SJSA1 (cell line): ENCODE measurements at regions not wholly inside any gene's neighbourhood (a gene's known extent, or its start where the extent isn't known, plus 50 kb on each side); places are given as distances from the start of the nearest gene placed in this dataset.

ENCODE experiments used
- DNase-seq, 2 experiments: peaks; one replicate each; pipeline ENCODE4 v3.0.0-alpha.2; 2015 to 2020; ENCODE audit warnings: low spot score in 2 of 2, low read depth in 1 of 2
- H3K27ac ChIP-seq: fragments of 250-450 bp; sonication (Bioruptor Pico); 2 replicates; pipeline ENCODE4 v1.5.1; 2020; ENCODE audit warnings: mild to moderate bottlenecking, moderate library complexity
- H3K27me3 ChIP-seq: fragments of 250-450 bp; sonication (Bioruptor Pico); replicated peaks from 2 replicates; pipeline ENCODE4 v1.5.1; 2020; ENCODE audit warnings: mild to moderate bottlenecking, moderate library complexity
- H3K36me3 ChIP-seq: fragments of 250-450 bp; sonication (Bioruptor Pico); 2 replicates; pipeline ENCODE4 v1.5.1; 2020; ENCODE audit warnings: mild to moderate bottlenecking
- H3K4me1 ChIP-seq: fragments of 250-450 bp; sonication (Bioruptor Pico); replicated peaks from 2 replicates; pipeline ENCODE4 v1.6.1; 2021; ENCODE audit warnings: mild to moderate bottlenecking
- H3K4me3 ChIP-seq: fragments of 250-450 bp; sonication (Bioruptor Pico); 2 replicates; pipeline ENCODE4 v1.5.1; 2020; ENCODE audit warnings: mild to moderate bottlenecking
- H3K9me3 ChIP-seq: fragments of 250-450 bp; sonication (Bioruptor Pico); replicated peaks from 2 replicates; pipeline ENCODE4 v1.5.1; 2020; ENCODE audit warnings: mild to moderate bottlenecking

DNA sequence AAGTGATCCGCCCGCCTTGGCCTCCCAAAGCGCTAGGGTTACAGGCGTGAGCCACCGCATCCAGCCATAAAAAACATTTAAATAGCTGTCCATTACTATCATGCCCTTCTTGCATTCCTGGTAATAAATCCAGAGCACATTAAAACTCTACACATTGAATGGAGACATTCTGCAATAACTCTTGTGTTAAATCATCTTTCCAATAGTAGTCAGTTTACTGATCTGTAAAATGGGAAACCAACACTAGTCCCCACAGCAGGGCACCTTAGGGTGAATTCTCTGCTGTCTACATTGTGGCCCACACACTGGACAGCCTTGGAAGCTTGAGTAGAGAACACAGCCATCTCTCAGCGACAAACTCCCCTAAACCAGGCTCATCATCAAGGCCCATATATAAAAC lies 85.5 kb upstream of the NUDT4 start:
- Histone ChIP-seq H3K36me3 (no peaks in the 10 kb centered on the region), H3K27ac (no peak overlapping the region), H3K4me3 (no peak overlapping the region), H3K4me1 (no peaks in the 10 kb centered on the region), H3K9me3 (no peaks in the 10 kb centered on the region), H3K27me3 (no peaks in the 10 kb centered on the region)
- DNase-seq, result no peak

DNA sequence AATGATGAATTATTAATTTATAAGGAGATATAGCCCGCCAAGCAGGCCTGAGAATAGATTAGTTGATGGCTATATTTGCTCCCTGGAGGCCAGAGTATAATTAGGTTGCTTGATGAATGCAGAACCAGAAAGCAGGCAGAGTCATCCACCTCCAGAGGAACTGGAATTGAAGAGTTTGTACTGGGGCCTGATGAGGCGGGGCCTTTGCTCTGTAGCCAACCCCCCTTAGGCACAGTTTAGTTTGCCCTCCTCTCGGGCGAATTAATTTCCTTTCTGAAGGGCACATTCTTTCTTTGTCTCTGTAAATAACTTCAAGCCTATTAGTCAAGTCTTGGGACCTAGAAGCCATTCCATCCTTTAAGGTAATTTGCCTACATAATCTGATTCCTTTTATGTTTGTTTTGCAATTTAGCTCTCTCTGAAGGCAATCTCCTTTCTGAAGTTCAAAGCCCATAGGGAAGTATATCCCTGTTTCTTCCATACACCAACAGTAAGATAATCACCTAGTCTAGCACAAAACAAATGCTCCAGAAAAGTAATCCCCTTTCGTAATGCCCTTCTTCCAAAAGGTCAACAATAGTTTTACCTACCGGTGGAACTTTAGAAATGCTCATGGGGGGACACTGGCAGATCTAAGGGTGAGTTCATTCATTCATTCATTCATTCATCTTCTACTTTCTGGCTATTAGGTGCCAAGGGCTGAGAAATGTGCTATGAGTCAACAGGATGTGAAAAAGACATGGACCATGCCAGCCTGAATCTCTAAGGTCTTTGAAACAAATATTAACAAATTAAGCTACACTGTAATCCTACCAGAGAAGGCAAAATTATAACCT lies 84.8 kb upstream of the NUDT4 start:
- DNase-seq, result no peak
- H3K36me3 ChIP-seq, result no peaks in the 10 kb centered on the region
- no peaks in the 10 kb centered on the region for H3K4me1 ChIP-seq
- no peak overlapping the region for H3K27ac ChIP-seq
- H3K27me3 ChIP-seq, result no peaks in the 10 kb centered on the region
- H3K9me3 ChIP-seq, result no peaks in the 10 kb centered on the region
- no peak overlapping the region for H3K4me3 ChIP-seq

GRCh38 chr12:93297032-93297431 lies 80.7 kb upstream of the NUDT4 start:
- Histone ChIP-seq H3K36me3 (no peaks in the 10 kb centered on the region), H3K27ac (no peak overlapping the region)
- no peak for DNase-seq

DNA sequence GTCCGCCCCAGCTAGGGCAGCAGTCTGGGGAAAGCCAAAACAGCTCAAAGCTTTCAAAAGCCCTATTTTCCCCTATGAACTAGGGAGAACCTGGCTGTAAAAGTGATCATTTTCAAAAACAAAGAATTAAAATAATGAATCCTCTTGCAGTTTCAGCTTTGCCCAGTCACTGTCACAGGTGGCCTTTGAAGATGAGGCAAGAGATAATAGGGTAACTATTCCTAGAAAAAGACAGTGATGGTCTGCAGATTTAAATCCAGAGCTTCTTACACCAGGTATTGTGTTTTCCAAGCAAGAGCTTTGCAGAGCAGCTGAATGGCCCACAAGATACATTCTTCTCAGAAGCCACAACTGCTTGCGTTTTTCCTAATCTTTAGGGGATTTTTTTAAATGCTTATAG lies 80.2 kb upstream of the NUDT4 start:
- H3K9me3 ChIP-seq, result no peaks in the 10 kb centered on the region
- H3K4me1 ChIP-seq, result no peaks in the 10 kb centered on the region
- no peaks in the 10 kb centered on the region for H3K36me3 ChIP-seq
- DNase-seq, result no peak
- no peak overlapping the region for H3K27ac ChIP-seq
- no peaks in the 10 kb centered on the region for H3K27me3 ChIP-seq
- no peak overlapping the region for H3K4me3 ChIP-seq

More at GRCh38 chr12:93297032-93297431, 80.7 kb upstream of the NUDT4 start:
- Histone ChIP-seq H3K4me3 (no peak overlapping the region), H3K27me3 (no peaks in the 10 kb centered on the region), H3K9me3 (no peaks in the 10 kb centered on the region), H3K4me1 (no peaks in the 10 kb centered on the region)

GRCh38 chr12:93299262-93299846 lies 78.4 kb upstream of the NUDT4 start:
- H3K27me3 ChIP-seq, result no peaks in the 10 kb centered on the region
- H3K4me3 ChIP-seq, result no peak overlapping the region
- DNase-seq, result no peak
- H3K4me1 ChIP-seq, result no peaks in the 10 kb centered on the region
- H3K9me3 ChIP-seq, result no peaks in the 10 kb centered on the region
- no peak overlapping the region for H3K27ac ChIP-seq
- no peaks in the 10 kb centered on the region for H3K36me3 ChIP-seq

GRCh38 chr12:93300611-93301021 lies 77.1 kb upstream of the NUDT4 start:
- H3K36me3 ChIP-seq, result no peaks in the 10 kb centered on the region
- H3K4me1 ChIP-seq, result no peaks in the 10 kb centered on the region
- H3K27me3 ChIP-seq, result no peaks in the 10 kb centered on the region
- no peak for DNase-seq
- H3K9me3 ChIP-seq, result no peaks in the 10 kb centered on the region
- no peak overlapping the region for H3K4me3 ChIP-seq
- no peak overlapping the region for H3K27ac ChIP-seq

- no peak for DNase-seq
These were observed 75.1 kb upstream of the NUDT4 start for GRCh38 chr12:93302331-93303229.

DNA sequence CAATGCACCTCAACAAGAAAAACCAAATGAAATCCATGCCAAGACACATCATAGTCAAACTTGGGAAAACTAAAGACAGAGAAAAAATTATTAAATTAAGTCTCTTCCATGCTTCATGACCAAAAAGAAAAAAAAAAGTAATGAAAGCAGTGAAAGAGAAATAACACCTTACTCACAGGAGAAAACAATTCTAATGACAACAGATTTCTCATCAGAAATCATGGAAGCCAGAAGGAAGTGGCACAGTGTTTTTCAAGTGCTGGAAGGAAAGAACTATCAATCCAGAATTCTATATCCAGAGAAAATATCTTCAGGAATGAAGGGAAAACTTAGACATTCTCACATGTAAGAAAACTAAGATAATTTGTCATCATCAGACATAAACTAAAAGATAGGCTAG lies 71.1 kb upstream of the NUDT4 start:
- DNase-seq, result no peak
- peaks cover 1% of the 10 kb centered on the region; the same call in 1 of the 2 replicates for H3K4me1 ChIP-seq
- H3K36me3 ChIP-seq, result no peaks in the 10 kb centered on the region
- H3K9me3 ChIP-seq, result no peaks in the 10 kb centered on the region
- H3K4me3 ChIP-seq, result no peak overlapping the region
- no peak overlapping the region for H3K27ac ChIP-seq
- H3K27me3 ChIP-seq, result no peaks in the 10 kb centered on the region

More at GRCh38 chr12:93302331-93303229, 75.1 kb upstream of the NUDT4 start:
- Histone ChIP-seq H3K4me3 (no peak overlapping the region), H3K4me1 (no peaks in the 10 kb centered on the region), H3K27me3 (no peaks in the 10 kb centered on the region), H3K27ac (no peak overlapping the region), H3K9me3 (no peaks in the 10 kb centered on the region), H3K36me3 (no peaks in the 10 kb centered on the region)

DNA sequence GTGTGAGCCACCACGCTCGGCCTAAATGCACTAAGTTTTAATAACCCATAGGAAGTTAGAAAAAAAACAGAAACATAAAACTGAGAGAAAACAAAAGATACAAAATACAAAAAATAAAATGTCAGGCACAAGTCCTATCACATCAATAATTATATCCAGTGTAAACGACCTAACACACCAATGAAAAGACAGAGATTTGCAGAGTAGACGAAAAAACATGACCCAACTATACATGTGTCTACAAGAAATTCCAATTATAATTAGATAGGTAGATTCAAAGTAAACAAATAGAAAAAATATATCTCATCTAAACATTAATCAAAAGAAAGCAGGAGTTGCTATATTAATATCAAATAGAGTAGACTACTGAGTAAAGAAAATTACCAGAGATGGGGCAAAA lies 69.4 kb upstream of the NUDT4 start:
- Histone ChIP-seq H3K9me3 (no peaks in the 10 kb centered on the region), H3K27ac (no peak overlapping the region), H3K27me3 (no peaks in the 10 kb centered on the region), H3K4me3 (no peak overlapping the region), H3K4me1 (peaks cover 7% of the 10 kb centered on the region; the same call in 1 of the 2 replicates), H3K36me3 (no peaks in the 10 kb centered on the region)
- no peak for DNase-seq

DNA sequence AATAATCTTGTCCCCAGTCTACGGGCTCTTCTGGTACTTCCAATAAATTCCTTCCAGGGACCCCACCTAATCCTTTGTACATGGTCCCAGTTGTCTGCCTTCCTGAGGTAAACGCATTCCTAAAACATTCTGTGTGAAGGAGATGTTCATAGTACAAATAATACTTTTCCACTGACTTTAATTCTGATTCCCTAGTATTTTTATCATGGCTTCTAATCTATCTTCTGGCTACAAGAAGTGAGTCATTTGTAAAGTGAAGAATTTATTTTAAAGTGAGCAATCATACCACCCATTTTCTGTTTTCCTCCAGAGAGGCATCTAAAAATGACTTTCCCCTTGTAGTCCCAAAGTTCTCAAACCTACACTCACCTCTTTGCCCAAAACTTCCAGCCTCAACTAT lies 65.9 kb upstream of the NUDT4 start:
- H3K27ac ChIP-seq, result no peak overlapping the region
- H3K27me3 ChIP-seq, result no peaks in the 10 kb centered on the region
- H3K4me3 ChIP-seq, result no peak overlapping the region
- H3K36me3 ChIP-seq, result no peaks in the 10 kb centered on the region
- H3K4me1 ChIP-seq, result peaks cover 7% of the 10 kb centered on the region; the same call in 1 of the 2 replicates
- DNase-seq, result no peak
- H3K9me3 ChIP-seq, result no peaks in the 10 kb centered on the region; the same call in 1 of the 2 replicates

- Histone ChIP-seq H3K27ac (no peak overlapping the region), H3K4me3 (no peak overlapping the region), H3K36me3 (no peaks in the 10 kb centered on the region), H3K4me1 (peaks cover 7% of the 10 kb centered on the region; the same call in 1 of the 2 replicates), H3K9me3 (no peaks in the 10 kb centered on the region; the same call in 1 of the 2 replicates), H3K27me3 (no peaks in the 10 kb centered on the region)
- no peak for DNase-seq
These were observed 63.6 kb upstream of the NUDT4 start for GRCh38 chr12:93314177-93314497.

DNA sequence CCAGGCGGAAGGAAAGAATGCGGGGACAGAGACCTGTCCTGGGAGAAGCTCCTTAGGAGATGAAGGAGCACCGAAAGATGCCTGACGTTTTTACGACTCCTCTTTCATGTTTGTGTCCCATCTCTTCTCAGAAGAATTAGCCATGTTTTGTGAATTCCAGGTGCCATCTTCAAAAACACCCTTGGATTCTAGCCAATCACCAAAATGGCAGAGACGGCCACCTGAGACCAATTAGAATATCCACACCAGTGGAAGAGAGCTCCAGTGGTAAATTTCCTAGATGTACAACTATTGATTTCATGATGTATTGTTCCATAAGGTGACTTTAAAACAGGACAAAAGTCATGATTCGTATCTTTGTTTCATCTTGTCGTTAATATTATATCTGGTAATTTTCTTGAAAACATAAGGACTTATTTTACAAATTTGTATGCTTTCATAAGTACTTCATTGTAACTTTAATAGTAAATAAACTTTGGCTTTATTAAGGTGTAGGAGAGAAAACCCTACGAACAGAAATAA lies 62.3 kb upstream of the NUDT4 start:
- Histone ChIP-seq H3K27me3 (no peaks in the 10 kb centered on the region), H3K9me3 (no peaks in the 10 kb centered on the region; the same call in 1 of the 2 replicates), H3K4me1 (peaks cover 7% of the 10 kb centered on the region; the same call in 1 of the 2 replicates), H3K4me3 (no peak overlapping the region), H3K36me3 (no peaks in the 10 kb centered on the region), H3K27ac (no peak overlapping the region)
- no peak for DNase-seq

- H3K9me3 ChIP-seq, result no peaks in the 10 kb centered on the region; the same call in 1 of the 2 replicates
- H3K36me3 ChIP-seq, result no peaks in the 10 kb centered on the region
- H3K4me1 ChIP-seq, result peaks cover 7% of the 10 kb centered on the region; the same call in 1 of the 2 replicates
- H3K27ac ChIP-seq, result no peak overlapping the region
- no peak overlapping the region for H3K4me3 ChIP-seq
- no peak for DNase-seq
- no peaks in the 10 kb centered on the region for H3K27me3 ChIP-seq
These were observed 61.7 kb upstream of the NUDT4 start for GRCh38 chr12:93315907-93316622.
